ENCODE measurements at regions not wholly inside any gene's neighbourhood (a gene's known extent, or its start where the extent isn't known, plus 50 kb on each side); places are given as distances from the start of the nearest gene placed in this dataset.
"Not testable (repeated sequence)": the region's sequence is repeated elsewhere in the genome, so short reads cannot be mapped to it uniquely, and the experiment has no call there.

GRCh38 chr1:55514571-55514970 is 299.4 kb upstream of the USP24 start:
- TF ChIP-seq HNRNPL (IDR thresholded peaks at IDR 0.05; ENCODE audit: low read depth, low read length); ZNF773 (CRISPR knock-in tag; IDR thresholded peaks at IDR 0.05; ENCODE audit: borderline replicate concordance); PRDM10 (CRISPR knock-in tag; IDR thresholded peaks at IDR 0.05; ENCODE audit: low read depth); DNMT1 (CRISPR knock-in tag; IDR thresholded peaks at IDR 0.05); ZNF468 (CRISPR knock-in tag; IDR thresholded peaks at IDR 0.05); ZFP37 (CRISPR knock-in tag; IDR thresholded peaks at IDR 0.05; ENCODE audit: borderline replicate concordance): not testable (repeated sequence)
